SK-N-MC (cell line): ENCODE measurements at regions not wholly inside any gene's neighbourhood (a gene's known extent, or its start where the extent isn't known, plus 50 kb on each side); places are given as distances from the start of the nearest gene placed in this dataset.

ENCODE experiments used
- DNase-seq: peaks from one replicate; pipeline ENCODE4 v3.0.0-alpha.2; 2011; ENCODE audit warnings: low read depth, low spot score
- H3K27ac ChIP-seq: fragments of 200-600 bp; sonication (generic); 2 replicates; pipeline ENCODE4 v1.5.1; 2016; ENCODE audit warnings: mixed run types
- H3K36me3 ChIP-seq: fragments of 200-600 bp; sonication (generic); 2 replicates; pipeline ENCODE4 v1.6.1; 2017; ENCODE audit warnings: antibody characterized with exemption, low read length, mixed read lengths; ENCODE audit not compliant: insufficient read depth
- H3K4me3 ChIP-seq: fragments of 200-600 bp; sonication (generic); 2 replicates; pipeline ENCODE4 v1.5.1; 2016
- H3K9ac ChIP-seq: fragments of 200-600 bp; sonication (generic); 2 replicates; pipeline ENCODE4 v1.8.0; 2017; ENCODE audit warnings: mixed run types, mixed read lengths; ENCODE audit not compliant: insufficient read length
- H3K9me3 ChIP-seq: fragments of 200-600 bp; sonication (generic); 2 replicates; pipeline ENCODE4 v1.6.1; 2017; ENCODE audit warnings: low read depth, mild to moderate bottlenecking, antibody characterized with exemption, low read length, moderate library complexity, mixed read lengths
- EZH2 ChIP-seq: fragments of 200-600 bp; sonication (generic); IDR thresholded peaks from one replicate; pipeline ENCODE4 v1.6.1; 2017; ENCODE audit warnings: antibody characterized with exemption
- FOXP2 ChIP-seq: optimal IDR thresholded peaks from 2 replicates; pipeline ENCODE3; 2011; ENCODE audit warnings: mild to moderate bottlenecking, moderate library complexity; ENCODE audit not compliant: insufficient read depth; ENCODE audit errors: extremely low read length, control extremely low read depth
- POLR2AphosphoS5 ChIP-seq: IDR thresholded peaks from 2 replicates; pipeline ENCODE4 v1.6.1; 2012; ENCODE audit warnings: mild to moderate bottlenecking, low read depth, low read length, borderline replicate concordance

- H3K9me3 ChIP-seq: no peaks in the 10 kb centered on the region
- H3K9ac ChIP-seq: no peak overlapping the region
- no peak overlapping the region for H3K27ac ChIP-seq
- DNase-seq: no peak
- H3K4me3 ChIP-seq: no peak overlapping the region
- H3K36me3 ChIP-seq: no peaks in the 10 kb centered on the region
- TF ChIP-seq POLR2AphosphoS5: no peak
- TF ChIP-seq FOXP2: no peak
- TF ChIP-seq EZH2: no peak
Observed at GRCh38 chr18:65347446-65347845, 403.4 kb upstream of the CDH7 start.

DNA sequence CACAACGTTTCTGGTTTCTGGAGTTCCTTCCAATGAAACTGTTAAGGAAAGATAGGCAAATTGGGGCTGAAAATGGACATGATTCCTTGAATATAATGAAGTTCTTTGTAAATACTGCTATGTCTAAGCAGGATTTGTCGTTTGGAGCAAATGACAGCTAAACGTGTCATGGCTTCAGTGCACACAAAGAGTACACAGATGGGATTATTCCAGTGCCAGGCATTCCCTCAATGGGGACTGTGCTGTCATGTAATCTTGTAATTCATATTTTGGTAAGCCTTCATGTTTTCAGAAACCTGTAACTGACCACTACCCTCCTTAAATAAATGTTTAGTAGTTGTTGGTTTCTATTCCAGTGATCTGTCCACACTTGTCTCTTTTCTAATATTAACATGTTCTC, 404.7 kb upstream of the CDH7 start:
- no peaks in the 10 kb centered on the region for H3K9me3 ChIP-seq
- no peak for TF ChIP-seq FOXP2
- TF ChIP-seq EZH2: no peak
- no peak for TF ChIP-seq POLR2AphosphoS5
- H3K36me3 ChIP-seq: no peaks in the 10 kb centered on the region
- DNase-seq: no peak
- no peak overlapping the region for H3K9ac ChIP-seq
- H3K4me3 ChIP-seq: no peak overlapping the region
- H3K27ac ChIP-seq: no peak overlapping the region

DNA sequence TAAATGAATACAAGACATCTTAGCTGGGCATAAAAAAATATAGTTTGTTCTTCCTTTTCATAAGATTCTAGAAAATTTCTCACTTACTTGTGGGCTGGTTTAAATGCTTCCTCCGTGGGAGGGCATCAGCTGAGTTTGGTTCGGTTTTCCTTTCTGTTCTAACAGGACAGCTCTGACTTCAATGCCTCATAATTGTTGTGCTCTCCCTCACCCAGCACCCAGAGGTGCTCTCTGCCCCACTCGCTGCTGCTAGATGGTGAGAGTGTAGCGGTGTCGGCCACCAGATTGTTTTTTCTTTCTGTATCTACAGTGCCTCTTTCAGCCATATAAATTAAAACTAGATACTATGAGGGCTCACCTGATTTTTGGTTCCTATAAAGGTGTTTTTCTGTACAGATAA, 407.2 kb upstream of the CDH7 start:
- Histone ChIP-seq H3K27ac (no peak overlapping the region), H3K4me3 (no peak overlapping the region), H3K9me3 (no peaks in the 10 kb centered on the region), H3K9ac (no peak overlapping the region), H3K36me3 (no peaks in the 10 kb centered on the region)
- DNase-seq: no peak
- no peak for TF ChIP-seq POLR2AphosphoS5
- TF ChIP-seq EZH2: no peak
- no peak for TF ChIP-seq FOXP2

GRCh38 chr18:65336411-65336810, 414.4 kb upstream of the CDH7 start:
- no peak overlapping the region for H3K9ac ChIP-seq
- no peaks in the 10 kb centered on the region for H3K9me3 ChIP-seq
- DNase-seq: no peak
- no peak overlapping the region for H3K4me3 ChIP-seq
- H3K27ac ChIP-seq: no peak overlapping the region
- H3K36me3 ChIP-seq: no peaks in the 10 kb centered on the region
- no peak for TF ChIP-seq EZH2
- no peak for TF ChIP-seq FOXP2
- no peak for TF ChIP-seq POLR2AphosphoS5

GRCh38 chr18:65329010-65329409, 421.8 kb upstream of the CDH7 start:
- Histone ChIP-seq H3K9ac (no peak overlapping the region), H3K9me3 (no peaks in the 10 kb centered on the region), H3K27ac (no peak overlapping the region), H3K4me3 (no peak overlapping the region), H3K36me3 (no peaks in the 10 kb centered on the region)
- no peak for DNase-seq
- no peak for TF ChIP-seq FOXP2

- TF ChIP-seq EZH2: no peak
- TF ChIP-seq POLR2AphosphoS5: no peak
- TF ChIP-seq FOXP2: no peak
Observed at GRCh38 chr18:65326805-65327204, 424.0 kb upstream of the CDH7 start.

DNA sequence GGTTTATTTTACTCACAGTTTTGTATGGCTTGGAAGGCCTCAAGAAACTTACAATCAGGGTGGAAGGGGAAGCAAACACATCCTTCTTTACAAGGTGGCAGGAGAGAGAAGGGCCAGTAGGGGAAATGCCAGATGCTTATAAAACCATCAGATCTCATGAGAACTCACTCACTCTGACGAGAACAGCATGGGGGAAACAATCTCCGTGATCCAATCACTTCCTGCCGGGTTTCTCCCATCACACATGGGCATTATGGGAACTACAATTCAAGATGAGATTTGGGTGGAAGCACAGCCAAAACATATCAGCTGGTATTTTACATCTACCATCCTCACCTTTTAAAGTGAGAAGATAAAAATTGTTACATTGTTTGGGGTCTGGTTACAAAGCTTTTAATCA, 427.9 kb upstream of the CDH7 start:
- no peaks in the 10 kb centered on the region for H3K36me3 ChIP-seq
- H3K4me3 ChIP-seq: no peak overlapping the region
- H3K9ac ChIP-seq: no peak overlapping the region
- H3K9me3 ChIP-seq: no peaks in the 10 kb centered on the region
- H3K27ac ChIP-seq: no peak overlapping the region
- no peak for DNase-seq
- TF ChIP-seq POLR2AphosphoS5 (no peak), EZH2 (no peak), FOXP2 (no peak)

More at GRCh38 chr18:65326805-65327204, 424.0 kb upstream of the CDH7 start:
- Histone ChIP-seq H3K9ac (no peak overlapping the region), H3K4me3 (no peak overlapping the region), H3K9me3 (no peaks in the 10 kb centered on the region), H3K27ac (no peak overlapping the region), H3K36me3 (no peaks in the 10 kb centered on the region)
- no peak for DNase-seq

DNA sequence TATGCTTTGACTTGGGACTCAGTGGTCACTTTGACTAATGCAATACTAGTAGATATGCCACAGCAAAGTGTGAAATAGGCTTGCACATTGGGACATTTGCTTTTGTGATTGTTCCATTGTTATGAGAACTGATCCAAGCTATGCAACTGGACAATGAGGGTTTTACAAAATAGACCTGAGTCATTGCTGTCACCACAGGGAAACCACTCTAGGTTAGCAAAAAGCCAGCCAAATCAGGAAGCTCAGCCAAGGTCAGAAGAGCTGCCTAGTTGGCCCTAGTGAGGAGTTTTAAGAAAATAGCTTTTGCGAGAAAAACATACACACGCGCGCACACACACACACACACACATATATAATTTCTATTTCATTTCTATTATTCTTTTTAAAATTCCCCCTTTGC, 452.4 kb upstream of the CDH7 start:
- Histone ChIP-seq H3K27ac (no peak overlapping the region), H3K4me3 (no peak overlapping the region), H3K9ac (no peak overlapping the region), H3K9me3 (no peaks in the 10 kb centered on the region), H3K36me3 (no peaks in the 10 kb centered on the region)
- no peak for TF ChIP-seq EZH2
- no peak for TF ChIP-seq POLR2AphosphoS5
- TF ChIP-seq FOXP2: no peak
- no peak for DNase-seq

DNA sequence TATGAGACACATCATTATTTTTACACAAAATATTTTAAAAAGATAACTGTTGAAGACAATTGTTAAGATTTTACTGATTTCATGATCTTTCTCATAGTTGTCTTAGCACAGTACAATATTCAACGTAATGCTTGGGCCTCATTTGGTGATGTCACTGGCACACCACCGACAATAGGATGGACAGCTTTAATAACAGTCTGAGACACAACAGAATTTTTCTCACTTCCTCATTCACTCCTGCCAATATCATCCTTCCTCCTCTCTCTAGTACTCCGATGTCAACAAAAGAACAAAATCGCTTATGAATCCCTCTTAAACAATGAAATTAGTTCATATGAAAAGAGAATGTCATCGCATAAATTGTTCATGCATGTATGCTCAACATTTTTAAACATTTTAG, 461.9 kb upstream of the CDH7 start:
- no peak for DNase-seq
- TF ChIP-seq EZH2: no peak
- TF ChIP-seq POLR2AphosphoS5: no peak
- TF ChIP-seq FOXP2: no peak

More for the DNA sequence above, 461.9 kb upstream of the CDH7 start:
- no peaks in the 10 kb centered on the region for H3K9me3 ChIP-seq
- H3K36me3 ChIP-seq: no peaks in the 10 kb centered on the region
- no peak overlapping the region for H3K9ac ChIP-seq
- no peak overlapping the region for H3K27ac ChIP-seq
- H3K4me3 ChIP-seq: no peak overlapping the region
